Stimulated activated CD8-positive, alpha-beta memory T cell treated with anti-CD3 and anti-CD28 coated beads, Interleukin-4, amount 100 ng/mL, for 24 hours (primary cell): ENCODE measurements at regions not wholly inside any gene's neighbourhood (a gene's known extent, or its start where the extent isn't known, plus 50 kb on each side); places are given as distances from the start of the nearest gene placed in this dataset.

Experiments used
- DNase-seq: peaks from one replicate; pipeline ENCODE4 v3.0.0-alpha.2; 2020; ENCODE audit warnings: low read depth

DNA sequence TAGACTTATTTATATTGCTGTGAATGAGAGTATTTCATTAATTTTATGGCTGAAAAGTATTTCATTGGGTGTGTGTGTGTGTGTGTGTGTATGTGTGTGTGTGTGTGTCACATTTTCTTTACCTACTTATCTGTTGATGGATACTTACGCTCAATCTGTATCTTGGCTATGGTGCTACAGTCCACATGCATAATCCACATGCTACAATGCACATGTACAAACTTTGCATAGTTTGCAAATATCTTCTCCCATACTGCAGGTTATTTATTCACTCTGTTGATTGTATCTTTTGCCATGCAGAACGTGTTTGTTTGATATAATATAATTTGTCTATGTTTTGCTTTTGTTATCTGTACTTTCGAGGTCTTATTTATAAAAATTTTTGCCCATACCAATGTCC is 167.8 kb downstream of the RAB28 start:
- no peak for DNase-seq

DNA sequence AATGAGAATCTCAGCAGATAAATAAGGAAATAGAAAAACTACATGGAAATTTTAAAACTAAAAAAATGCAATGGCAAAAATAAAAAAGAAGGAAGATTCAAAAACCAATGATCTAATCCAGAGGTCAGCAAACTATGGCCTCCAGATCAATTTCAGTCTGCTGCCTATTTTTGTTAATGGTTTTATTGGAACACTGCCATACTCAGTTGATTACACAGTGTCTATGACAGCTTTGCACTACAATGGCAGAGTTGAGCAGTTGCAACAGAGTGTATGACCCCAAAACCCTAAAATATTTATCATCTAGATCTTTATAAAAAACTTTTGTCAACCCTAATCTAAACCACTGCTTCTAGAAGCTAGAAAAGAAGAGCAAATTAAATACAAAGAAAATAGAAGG is 170.3 kb downstream of the RAB28 start:
- DNase-seq: no peak

DNA sequence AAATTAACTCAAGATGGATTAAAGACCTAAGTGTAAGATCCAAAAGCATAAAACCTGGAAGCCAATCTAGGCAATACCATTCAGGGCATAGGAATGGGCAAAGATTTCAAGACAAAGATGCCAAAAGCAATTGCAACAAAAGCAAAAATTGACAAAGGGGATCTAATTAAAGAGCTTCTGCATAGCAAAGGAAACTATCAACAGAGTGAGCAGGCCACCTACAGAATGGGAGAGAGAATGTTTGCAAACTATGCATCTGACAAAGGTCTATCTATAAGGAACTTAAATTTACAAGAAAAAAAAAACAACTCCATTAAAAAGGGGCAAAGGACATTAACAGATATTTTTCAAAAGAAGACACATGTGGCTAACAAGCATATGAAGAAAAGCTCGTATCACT is 171.9 kb downstream of the RAB28 start:
- DNase-seq: no peak

DNA sequence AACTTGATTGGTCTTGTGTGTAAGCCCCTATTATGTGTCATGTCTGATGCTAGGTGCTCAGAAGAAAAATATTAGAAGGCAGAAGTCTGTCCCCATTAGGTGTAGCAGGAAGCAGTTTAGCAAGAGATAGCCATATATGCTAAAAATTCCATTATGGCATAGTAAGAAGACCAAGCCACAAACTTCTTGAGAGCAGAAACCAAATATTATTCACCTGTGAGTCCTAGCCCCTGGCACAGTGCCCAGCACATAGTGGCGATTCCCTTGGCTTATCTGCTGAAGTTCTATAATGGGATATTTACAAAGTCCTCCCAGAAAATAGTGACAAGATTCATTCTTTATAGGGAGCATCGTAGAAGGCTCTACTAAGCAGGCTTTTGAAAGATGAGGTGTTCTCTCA is 174.4 kb downstream of the RAB28 start:
- DNase-seq: no peak

DNA sequence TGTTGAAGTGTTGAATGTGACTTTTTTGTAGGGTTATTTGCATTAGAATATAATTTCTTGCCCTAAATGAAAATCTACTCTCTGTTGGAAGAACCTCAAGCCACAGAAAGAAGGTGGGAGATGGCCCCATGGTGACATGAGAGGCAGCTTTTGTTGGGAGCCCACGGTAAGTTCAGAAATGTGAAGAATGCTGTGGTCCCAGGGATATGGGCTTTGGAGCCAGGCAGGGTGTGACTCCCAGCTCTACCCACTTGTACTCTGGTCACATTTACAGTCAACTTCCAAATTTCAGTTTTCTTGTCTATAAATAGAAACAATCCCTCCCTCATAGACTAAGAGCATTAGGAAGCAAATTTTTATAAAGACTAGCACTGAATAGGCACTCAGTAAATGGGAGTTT is 177.8 kb downstream of the RAB28 start:
- no peak for DNase-seq

DNA sequence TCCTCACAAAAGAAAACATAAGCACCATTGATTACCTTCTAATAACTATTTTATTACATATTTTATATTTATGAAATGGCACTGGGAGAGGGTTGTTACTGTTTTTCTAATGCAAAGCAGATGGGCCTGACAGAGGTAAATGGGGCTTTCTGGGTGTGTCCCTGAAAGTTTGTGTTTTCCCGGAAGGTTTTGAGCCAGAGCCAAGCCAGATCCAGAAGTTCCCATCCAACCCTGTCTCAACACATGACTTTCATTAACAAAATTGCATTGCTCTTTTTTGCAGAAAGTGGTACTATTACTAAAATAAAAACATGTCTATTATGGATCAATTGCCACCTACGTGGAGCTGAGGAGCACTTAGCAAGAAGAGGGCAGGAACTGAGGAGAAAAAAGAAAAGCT is 181.3 kb downstream of the RAB28 start:
- DNase-seq: no peak

DNA sequence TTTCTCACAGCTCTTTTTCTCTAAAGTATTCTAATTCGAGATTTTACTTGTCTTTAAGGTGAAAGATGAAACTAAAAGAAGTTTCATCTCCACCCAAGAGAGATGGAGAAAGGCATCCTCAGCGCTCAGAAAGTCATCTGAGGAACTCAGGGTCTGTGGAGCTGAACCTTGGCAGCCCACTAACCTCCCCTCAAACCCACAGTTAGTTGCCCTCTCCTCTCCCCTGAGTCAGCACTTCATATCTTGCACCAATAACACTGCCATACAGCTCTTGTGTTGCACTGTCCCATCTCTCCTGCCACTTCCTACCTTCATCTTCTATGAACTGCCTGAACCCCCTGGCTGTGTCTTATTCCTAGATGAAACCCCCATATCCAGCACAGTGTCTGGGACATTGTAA is 184.8 kb downstream of the RAB28 start:
- no peak for DNase-seq

DNA sequence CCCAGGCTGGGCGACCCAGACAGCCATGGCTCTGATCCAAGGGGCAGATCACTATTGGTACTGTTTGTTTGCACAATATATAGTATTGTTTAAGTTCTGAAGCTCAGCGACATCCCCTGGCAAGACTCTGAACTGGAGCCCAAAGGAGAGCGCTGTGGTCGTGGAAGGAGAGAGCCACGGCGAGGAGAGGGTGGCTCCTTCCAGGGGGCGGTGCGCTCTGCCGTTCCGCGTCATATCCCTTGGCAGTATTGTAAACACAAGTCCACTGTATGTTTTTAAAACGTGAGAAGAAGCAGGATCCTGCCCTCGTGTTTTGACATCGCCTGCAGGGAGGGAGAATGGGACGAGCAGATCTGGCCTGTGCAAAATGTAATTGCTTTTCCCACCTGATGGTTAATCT is 185.5 kb downstream of the RAB28 start:
- DNase-seq: no peak

DNA sequence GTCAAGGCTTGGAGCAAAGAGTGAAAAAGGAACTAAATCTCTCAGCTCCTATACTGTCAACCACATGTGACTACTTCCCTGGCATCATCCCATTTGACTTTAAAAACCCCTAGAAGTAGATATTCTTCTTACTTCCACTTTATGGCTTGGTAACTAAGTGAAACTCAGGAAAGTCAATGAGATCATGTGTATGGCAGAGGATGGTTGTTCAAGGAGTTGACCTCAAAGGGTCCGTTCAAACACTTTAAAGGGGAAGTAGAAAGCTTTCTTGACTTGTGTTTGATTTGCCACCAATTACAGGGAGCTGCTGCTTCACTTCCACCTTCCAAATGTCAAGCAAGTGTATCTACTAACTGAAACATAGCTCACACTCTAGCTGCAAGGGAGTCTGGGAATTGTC is 187.2 kb downstream of the RAB28 start:
- DNase-seq: no peak

DNA sequence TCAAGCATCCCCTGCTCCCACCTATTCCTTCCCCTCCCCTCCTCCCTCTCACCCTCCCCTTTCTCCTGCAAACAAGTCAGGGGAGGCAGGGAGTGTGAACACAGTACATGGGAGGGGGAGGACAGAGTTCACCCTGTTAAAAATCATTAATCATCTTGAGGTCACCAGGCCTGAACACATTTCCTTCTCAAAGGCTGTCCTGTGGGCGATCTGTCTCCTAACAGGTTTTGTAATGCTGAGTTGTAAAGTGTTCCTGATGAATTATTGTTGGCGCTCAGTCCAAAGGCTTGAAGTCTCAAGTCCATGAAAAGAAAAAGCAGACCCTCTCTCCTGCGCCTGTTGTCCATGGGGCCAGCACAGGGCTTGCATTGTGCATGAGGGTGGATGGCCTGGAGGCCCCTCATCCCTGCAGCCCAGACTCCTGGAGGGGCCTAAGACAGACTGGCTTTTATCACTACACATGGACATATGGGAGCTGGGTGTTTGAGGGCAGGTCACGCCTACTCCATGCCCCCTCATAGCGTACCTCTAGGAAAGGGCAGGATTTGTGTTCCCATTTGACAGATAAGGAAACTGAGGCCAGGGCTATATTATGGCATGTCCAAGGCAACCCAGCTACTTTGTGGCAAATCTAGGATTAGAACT is 189.1 kb downstream of the RAB28 start:
- DNase-seq: no peak

DNA sequence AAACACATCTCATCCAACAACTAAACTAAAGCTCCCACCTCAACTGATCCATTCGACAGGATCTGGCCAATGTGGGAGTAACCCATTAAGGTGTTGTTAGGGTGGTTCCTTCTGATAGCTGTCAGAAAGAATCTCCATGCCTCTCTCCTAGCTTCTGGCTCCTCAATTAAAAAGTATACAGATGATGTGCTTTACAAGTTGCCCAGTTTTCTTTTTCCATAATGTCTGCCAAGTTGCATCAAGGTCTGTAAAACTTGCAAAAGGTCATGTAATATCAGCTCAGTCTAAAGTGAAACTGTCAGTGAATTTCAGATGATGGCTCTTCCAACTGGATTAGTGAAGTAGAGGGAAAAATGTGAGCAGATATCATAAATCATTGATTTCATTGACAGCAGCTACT is 191.8 kb downstream of the RAB28 start:
- DNase-seq: no peak

DNA sequence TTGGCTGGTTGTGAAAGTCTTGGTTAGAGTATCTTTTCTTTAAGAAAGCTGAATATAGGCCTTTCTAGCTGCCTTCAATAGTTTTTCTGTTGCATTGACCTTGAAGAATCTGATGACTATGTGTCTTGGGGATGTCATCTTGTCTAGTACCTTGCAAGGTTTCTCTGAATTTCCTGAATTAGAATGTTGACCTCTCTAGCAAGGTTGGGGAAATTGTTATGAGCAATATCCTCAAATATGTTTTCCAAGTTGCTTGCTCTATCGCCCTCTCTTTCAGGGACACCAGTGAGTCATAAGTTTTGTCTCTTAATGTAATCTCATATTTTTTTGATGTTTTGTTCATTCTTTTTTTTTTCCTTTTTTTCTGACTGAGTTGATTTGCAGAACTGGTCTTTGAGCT is 194.7 kb downstream of the RAB28 start:
- no peak for DNase-seq

DNA sequence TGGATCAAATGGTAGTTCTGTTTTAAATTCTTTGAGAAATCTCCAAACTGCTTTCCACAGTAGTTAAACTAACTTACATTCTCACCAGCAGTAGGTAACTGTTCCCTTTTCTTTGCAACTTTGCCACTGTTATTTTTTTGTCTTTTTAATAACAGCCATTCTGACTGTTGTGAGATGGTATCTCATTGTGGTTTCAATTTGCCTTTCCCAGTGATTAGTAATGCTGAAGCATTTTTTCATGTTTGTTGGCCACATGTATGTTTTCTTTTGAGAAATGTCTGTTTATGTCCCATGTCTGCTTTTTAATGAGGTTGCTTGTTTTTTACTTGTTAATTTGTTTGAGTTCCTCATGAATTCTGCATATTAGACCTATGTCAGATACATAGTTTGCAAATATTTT is 198.8 kb downstream of the RAB28 start:
- DNase-seq: no peak

DNA sequence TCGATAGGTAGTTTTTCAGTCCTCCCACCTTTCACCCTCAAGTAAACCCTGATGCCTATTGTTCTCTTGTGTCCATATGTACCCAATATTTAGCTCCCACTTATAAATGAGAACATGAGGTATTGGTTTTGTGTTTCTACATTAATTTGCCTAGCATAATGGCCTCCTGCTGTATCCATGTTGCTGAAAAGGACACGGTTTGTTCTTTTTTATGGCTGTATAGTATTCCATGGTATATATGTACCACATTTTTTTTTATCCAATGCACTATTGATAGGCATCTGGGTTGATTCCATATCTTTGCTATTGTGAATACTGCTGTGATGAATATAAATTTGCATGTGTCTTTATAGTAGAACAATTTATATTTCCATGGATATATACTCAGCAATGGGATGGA is 199.2 kb downstream of the RAB28 start:
- no peak for DNase-seq

DNA sequence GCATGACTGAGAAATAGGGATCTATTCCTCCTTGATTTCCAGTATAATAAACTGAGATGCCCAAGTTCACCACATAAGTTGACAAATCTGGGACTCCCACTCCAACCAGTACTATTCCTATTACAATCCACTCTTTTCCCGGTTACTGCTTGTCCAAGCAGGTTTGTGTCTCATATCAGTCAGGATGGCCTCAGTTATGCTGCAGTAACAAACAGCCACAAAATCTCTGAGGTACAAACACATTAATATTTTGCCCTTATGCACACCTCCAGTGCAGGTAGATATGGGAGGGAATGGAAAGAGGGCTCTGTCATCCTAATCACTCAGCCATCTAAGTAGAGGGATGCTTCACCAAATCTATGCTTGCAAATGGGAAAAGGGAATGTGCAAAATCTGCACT is 207.8 kb downstream of the RAB28 start:
- DNase-seq: no peak

DNA sequence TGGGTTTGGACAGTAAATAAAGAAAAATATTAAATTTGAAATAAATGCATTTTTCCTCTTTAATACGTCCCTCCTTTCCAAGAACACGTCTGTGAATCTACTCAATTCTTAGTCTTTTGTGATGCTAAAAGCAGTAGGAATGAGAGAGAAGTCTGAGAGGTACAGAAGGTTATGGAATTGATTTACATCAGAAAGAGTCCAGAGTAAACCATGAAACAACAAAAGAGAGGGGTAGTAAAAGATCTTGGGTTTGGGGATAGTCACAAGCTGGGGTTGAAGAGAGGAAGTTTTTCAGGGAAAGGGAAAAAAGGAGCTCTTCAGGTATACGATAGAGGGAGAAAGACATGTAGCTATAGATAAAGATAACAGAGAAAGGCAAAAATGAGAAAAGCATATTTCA is 215.4 kb downstream of the RAB28 start:
- DNase-seq: no peak

DNA sequence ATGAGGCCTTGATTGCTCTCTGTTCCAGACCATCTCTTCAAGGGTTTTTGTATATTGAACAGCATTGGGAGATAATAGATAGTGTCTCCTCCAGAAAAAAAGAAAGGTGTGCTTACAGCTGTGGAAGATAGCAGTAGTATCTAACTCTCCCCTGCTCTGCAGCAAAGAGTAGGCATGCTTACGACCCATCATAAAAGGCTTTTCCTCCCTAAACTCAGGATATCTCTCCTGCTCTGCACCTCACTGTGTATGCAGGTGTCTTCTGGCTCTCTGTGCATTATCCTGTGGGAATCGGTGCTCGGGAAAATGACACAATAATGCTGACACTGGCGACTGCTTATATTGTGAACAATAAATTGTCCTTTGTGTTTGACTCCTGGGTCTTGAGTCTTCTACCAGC is 216.0 kb downstream of the RAB28 start:
- no peak for DNase-seq

DNA sequence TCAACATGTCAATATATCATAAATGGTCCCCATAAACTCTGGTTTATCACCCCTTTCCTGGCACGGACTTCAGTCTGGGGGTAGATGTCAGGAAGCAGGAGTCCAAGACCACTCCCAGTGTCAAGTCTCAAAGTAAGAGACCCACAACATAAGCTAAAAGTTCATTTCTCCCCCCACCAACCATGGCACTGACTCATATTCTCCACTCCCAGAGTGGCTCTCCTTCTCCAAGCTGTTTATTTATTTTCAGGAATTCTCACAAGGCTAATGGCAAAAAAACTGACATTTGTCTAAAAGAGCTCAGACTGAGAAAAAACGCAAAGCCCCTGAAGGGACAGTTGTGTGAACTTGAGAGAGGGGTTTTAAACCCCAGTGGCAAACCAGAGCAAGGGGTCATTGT is 217.0 kb downstream of the RAB28 start:
- no peak for DNase-seq

DNA sequence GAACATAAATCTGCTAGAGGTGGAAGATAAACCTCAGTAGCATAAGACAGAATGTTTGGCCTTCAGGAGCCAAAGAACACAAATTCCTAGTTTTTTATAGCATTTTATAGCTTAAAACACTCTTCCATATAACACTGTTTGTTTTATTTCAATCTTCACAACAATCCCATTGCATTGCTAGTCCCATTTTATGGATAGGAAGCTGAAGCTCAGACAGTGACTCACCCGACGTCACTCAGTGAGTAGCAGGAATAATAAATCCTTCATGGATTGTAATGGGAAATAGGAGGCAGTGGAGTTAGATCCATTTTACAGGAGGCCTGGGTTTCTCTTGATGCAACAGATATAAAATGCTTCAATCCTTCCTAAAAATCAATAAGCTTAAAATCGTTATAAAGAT is 217.5 kb downstream of the RAB28 start:
- no peak for DNase-seq

DNA sequence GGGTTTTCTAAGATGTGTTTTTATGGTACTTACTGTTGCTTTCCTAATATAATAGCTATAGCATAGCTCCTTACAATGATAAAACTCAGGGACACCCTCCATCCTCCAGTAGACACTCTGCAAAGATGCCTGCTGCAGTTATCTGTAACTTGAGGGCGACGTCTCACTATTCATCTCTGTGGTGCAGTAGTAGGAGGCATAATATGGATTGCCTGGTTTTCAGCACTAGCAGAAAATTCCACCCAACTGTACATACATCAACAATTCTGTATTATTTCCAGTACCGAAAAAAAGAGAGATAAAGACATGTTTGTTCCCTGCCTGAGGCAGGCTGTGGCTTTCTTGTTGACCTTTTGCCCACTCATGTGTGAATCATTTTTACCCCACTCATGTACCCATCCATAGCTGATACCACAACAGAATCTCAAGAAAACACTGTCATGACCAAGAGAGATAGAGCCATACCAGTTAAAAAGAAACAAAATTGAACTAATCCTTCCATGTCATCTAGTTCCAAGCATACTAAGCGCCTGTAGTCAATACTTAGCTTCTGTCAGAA is 220.1 kb downstream of the RAB28 start:
- DNase-seq: no peak

DNA sequence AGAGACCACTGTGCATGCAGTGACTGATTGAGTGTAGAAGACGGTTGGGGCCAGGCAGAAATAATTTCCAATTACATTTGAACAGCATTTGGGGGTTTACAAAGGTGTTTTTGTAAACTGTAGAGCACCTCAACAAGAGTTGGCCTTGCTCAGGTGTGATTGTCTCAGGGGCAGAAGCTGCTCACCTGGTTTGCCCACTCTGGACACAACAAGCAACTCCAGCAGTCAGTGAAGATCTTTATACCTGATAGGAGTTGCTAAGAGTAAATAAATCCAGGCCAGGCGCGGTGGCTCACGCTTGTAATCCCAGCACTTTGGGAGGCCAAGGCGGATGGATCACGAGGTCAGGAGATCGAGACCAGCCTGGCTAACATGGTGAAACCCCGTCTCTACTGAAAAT is 221.3 kb downstream of the RAB28 start:
- DNase-seq: no peak

DNA sequence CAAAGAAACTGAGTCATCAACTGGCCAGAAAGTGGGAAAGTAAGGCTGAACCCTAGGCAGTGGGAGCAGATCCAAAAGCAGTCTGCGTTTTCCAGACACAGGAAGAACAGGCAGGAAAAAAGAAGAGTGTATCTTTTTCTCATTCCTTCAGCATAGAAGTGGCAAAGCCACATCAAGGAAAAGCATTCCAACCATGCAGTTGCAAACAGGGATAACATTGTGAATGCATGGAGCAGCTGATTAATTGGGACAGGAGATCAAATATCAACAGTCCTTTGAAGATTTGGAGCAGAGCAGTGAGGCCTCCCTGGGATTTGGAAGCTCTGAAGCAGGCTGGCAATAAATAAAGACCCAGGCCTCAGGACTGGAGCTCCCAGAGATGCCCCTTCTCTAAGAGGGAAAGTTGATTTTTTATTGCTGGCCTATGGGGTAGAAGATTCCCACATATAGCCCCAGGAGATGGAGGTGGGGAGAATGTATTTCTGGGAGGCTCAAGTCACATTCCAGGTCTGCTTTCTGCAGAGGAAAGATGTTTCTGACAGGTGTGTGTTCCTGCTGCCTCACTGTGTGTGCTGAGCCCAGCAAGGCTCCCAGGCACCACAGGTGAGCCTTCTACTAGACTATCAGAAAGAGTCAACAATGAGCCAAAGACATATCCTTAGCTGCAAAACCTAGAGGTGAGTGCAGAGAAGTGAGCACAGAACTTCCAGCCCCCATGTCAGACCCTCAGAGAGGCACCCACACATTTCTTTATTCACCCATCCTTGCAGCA is 222.5 kb downstream of the RAB28 start:
- DNase-seq: no peak

DNA sequence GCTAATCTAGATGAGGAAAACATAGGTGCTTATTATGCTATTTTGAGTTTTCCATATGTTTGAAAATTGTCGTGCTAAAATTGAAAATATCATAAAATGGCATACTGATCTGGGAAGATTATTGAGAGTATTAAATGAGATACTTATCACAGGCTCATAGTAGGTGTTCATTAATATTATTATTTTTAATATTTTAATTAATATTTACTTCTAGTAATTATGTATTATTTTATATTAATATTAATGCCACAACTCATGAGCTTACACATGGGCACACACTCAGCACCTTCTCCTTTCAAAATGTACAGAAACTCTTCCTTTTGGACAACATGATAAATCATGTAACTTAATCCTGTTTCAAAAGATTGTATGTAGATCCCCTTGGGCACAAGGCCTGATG is 223.6 kb downstream of the RAB28 start:
- DNase-seq: no peak

DNA sequence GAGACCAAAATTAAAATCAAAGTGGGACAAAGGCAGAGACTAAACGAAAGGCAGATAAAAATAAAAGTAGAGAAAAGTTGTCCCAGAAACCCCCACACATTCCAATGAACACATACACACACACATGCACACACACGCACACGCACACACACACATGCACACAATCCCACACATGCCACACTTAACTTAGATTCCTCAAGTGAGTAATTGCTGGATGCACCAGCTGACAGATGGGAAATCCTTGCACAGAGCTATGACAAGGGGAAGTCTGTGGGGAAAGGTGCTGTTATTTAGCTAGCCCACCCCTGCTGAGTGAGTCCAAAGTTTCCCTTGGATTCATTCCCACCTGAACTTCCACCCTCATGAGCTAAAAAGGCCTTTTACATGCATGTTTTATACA is 233.9 kb downstream of the RAB28 start:
- DNase-seq: no peak
